CD4-positive, alpha-beta T cell treated with Interleukin-17A for 1 hour (primary cell): ENCODE measurements at regions not wholly inside any gene's neighbourhood (a gene's known extent, or its start where the extent isn't known, plus 50 kb on each side); places are given as distances from the start of the nearest gene placed in this dataset.
"Not testable (repeated sequence)": the region's sequence is repeated elsewhere in the genome, so short reads cannot be mapped to it uniquely, and the experiment has no call there.

Experiments
- DNase-seq: peaks from one replicate; pipeline ENCODE4 v3.0.0-alpha.2; 2020

DNA sequence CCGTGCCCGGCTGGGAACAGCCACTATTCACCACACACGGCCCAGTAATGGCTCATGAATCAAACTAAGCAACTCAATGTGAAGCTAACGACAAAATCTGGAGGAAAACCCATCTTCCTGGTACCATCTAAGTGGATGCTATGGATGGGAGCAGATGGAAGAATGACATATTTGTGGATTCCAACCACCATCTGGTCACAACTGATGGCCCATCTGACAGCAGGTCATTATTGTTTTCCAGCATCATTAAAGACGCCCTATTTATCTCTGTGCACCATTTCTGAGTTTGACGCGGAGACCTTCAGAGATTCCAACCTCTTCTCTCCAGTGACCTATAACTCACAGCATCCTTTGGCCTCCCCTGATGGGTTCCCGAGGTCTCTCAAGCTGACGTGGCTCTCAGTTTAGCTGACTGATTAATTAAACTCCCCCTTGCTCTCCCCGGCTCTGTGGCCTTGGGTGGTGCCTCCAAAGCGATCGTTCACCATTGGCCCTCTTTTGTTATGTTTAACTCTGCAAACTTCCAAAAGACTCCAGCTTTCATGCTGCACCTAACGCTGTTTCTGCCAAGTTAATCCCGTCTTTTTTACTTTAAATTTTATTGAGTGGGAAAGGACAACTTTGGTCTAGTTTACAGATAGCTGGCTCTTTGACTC, 1514.4 kb downstream of the BRD1 start:
- DNase-seq = no peak

DNA sequence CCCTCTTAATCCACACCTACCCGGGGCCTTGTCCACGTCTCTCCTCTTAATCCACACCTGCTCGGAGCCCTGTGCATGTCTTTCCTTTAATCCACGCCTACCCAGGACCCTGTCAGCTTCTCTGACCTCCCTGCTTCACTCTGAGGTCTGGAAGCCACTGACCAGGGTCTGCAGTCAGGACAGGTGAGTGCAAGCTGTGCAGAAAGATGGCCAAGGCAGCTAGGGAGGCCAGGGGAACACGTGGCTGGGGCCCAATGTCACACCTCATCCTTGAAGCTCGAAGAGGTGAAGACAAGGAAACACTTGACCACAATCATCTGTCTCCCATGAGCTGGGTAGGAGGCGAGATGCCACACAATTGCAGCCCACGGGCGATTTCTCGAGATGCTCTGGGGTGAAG, 1516.9 kb downstream of the BRD1 start:
- DNase-seq = no peak

DNA sequence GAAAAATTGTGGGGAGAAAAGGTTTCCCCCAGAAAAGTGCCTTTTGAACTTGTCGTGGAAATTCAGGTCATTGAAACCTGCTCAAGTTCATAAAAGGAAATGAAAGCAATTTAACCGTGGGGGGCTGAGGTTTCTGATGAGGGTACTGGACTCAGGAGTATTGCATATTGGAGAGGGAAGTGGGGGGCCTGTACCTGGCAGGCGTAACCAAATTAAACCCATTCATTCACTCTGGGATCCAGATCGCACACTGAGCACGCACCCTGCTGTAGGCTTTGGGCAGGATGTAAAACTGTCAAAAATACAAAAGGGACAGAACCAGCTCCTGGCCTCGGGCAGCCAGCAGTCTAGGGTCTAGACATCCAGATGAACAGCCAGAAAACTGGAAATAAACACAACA, 1517.4 kb downstream of the BRD1 start:
- DNase-seq = no peak

DNA sequence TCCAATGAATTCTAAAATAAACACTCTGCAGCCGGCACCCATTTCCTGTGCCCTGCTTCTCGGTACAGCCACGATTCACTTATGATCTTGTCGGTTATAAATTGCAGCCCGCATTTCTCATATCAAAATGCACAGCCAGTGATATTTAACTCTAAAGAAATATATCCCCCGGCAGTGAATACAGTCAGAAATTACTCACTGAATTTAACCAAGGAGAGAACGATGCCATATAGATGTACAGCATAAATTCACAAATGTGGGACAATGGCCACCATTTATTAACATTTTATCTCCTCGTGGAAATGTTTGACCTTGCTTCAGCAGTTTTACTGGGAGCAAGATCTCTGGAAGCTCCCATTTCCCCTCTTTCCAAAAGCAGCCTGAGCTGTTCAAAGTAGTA, 1517.8 kb downstream of the BRD1 start:
- DNase-seq = no peak

DNA sequence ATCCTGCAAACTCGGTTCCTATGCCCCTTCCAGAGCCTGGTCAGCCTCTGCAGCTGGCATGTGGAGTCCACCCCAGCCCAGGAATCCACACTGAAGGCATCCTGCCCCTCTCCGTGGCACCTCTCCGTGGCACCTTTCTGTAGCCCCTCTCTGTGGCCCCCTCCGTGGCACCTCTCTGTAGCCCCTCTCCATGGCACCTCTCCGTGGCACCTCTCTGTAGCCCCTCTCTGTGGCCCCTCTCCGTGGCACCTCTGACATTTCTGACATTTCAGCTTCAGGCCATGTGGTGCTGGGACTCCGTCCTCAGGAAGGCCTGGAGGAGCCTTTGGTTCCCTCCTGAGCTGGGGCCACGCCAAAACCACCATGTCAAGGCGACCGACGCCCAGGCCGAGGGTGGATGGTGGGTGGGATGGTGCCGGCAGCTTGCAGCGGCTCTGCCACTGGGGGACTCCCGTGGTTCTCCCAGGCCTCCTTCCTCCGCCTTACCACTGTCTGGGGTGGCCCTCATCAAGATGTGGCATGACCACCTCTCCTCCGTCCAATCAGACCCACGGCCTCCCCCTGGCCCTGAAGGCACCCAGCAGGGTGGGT, 1518.5 kb downstream of the BRD1 start:
- no peak for DNase-seq

DNA sequence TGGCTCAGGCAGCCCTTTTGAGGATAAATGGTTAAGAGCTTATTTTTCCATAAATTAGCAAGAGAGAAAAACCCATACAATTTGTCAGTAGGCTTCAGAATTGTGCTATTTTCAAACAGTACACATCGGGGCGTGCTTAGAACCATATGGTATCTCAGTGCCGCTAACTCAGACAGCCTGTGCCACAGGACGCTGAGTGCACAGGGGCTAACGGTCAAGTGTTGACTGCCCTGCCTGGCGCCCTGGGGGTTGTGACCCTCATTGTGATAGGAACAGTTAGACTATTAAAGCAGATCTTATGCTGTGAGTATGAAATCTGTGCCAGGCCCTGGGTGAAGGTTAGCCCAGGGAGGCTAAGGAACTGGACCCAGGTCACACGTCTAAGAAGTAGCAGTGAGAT, 1519.7 kb downstream of the BRD1 start:
- no peak for DNase-seq

DNA sequence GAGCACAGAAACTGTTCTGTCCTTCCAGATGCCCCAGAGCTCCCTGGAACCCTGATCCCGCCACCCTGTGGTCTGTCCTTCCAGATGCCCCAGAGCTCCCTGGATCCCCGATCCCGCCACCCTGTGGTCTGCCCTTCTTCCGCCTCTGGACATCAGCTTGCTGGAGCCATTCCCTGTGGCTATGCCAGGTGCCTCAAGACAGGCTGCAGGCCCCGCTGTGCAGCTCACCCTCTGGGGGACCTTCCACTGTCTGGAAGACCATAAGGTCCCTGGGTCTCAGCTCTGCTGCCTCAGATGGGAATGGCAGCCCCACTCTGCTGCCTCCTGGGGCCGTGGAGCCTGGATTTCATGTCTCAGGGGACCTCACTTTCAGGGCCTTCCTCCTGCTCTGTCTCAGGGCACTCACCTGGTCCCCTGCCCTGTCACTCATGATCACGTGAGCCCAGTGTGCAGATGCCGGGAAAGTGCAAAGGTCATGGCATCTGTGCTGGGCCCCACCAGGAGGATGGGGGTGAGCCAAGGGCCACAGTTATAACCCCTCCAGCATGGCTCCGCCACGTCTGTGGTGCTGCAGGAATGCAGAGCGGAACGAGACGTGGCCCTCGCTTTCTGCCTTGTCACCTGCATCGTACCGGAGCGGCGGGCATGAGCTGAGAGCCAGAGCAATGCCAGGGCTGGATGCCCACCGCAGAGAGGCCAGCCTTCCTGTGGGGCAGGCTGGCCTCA, 1520.7 kb downstream of the BRD1 start:
- no peak for DNase-seq

DNA sequence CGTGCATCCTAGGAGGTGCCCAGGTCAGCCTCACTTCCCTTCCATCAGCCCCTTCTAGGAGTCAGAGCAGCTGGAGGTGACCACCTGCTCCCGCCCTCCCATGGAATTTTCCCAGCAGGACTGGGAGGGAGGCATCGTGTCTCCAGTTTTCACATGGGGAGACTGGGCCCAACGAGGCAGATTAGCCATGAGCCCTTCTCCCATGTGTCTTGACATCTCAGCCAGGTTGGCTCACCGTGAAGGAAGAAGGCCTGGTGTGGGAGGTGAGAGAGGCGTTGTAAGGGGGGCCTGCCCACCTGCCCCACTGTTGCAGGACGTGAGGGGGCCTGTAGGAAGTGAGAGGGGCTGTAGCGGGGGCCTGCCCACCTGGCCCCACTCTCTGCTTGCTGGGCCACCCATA, 1521.4 kb downstream of the BRD1 start:
- DNase-seq = no peak

DNA sequence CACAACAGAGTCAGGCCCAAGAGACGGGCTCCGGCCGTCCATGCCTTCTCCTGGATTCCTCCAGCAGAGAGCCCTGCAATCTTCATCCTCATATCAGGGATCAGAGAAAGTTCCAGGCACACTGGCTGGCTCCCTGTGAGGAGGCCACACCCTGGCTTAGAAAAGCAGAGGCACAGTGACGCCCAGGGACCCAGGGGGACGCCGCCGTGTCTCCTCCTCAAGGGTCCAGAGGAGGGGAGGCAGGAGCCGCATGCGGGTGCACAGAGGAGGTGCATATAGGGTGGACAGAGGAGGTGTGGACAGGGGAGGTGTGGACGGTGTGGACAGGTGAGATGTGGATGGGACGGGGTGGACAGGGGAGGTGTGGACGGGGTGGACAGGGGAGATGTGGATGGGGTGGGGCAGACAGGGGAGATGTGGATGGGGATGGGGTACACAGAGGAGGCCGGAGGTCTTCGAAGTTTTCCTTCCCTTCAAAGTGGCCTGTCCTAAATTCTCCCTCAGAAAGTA, 1521.9 kb downstream of the BRD1 start:
- no peak for DNase-seq

DNA sequence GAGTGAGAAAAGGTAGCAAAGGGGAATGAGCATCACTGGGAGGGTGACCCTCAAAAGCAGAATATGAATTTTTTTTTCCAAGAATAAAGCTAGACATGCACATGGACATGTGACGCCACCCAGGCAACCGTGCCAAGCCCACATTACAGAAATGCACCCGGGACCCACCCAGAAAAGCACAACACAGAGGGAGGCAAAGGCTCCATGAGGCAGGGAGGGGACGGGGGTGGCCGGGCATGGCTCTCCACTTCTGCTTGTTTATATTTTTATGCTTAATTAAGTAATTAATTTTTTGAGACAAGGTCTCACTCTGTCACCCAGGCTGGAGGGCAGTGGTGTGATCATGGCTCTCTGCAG, 1524.3 kb downstream of the BRD1 start:
- no peak for DNase-seq

DNA sequence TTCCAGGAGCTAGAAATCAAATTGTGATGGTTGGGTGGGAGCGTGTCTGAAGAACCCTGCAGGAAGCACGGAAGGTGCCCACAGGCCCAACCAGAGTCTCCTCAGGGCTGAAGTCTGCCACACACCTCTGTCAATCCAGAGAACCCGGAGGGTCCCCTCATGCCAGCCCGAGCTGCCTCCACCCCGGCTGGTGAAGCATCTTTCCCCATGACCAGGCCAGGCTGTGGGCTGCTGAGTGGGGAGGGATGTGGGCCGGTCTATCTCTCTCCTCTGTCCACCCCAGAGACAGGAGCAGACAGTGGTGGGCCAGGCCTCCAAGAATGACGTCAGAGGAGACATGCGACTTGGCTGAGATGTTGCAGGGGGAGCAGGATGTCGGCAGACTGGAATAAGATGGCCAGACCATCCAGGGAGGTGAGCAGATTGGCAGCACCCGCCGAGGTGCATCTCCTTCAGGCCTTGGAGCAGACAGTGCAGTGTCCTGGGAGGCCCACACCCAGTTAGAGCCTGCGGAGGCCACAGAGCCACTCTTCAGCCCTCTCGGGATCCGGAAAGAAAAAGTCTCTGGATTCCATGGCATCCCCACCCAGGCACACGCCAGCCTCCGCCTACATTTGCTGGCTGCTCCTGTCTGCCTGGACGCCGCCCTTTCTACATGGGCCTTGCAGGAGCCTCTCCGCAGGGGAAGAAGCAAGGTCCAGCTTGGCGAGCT, 1524.9 kb downstream of the BRD1 start:
- DNase-seq = no peak

DNA sequence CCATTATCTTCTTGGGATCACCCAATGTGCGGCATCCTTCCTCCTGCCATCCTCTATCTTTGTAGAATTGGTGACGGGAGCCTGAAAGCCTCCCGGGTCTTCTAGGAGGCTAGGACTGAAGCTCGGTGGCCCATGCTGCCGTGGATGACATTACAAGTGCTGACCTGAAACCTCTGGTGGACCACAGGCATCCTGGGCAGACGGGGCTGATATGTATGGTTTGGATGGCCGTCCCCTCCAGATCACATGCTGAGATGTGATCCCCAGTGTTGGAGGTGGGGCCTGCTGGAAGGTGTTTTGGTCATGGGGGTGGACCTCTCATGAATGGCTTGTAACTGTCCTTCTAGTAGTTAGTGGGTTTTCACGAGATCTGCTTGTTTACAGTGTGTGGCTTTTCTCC, 1525.8 kb downstream of the BRD1 start:
- DNase-seq = no peak

DNA sequence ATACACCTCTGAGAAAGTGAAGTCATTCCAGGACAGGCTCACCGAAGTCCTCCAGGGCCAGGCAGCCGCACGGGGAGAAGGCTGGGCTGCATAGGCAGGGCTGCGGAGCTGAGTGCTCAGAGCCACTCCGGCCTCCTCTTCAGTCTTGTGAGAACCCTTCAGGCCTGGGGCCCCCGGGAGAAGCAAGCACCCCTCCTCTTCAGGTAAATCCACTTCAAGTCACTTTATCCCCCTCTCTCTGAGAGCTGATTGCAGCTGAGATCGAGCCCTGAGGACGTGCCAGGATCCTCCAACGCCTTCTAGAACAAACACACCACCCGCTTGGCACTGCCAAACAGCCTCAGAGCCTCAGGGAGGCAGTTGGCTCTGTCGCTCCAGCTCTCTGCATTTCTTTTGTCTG, 1526.3 kb downstream of the BRD1 start:
- no peak for DNase-seq

DNA sequence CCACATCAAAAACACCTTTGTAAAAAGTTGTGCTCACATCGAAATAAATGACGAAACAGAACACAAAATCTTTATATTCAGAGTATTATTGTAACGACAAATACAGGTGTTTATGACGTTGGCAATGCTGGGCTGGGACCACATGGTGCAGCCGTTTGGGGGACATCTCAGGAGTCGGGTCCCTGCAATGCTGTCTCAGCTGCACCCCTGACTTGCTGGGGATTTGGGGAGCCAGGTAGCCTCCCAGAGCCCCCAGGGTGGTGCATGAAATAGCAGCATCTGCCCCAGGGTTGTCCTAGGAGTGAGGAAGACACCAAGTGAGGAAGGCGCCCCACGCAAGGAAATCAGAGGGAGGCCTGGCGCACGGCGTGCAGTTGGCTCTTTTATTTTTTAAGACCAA, 1526.8 kb downstream of the BRD1 start:
- no peak for DNase-seq

DNA sequence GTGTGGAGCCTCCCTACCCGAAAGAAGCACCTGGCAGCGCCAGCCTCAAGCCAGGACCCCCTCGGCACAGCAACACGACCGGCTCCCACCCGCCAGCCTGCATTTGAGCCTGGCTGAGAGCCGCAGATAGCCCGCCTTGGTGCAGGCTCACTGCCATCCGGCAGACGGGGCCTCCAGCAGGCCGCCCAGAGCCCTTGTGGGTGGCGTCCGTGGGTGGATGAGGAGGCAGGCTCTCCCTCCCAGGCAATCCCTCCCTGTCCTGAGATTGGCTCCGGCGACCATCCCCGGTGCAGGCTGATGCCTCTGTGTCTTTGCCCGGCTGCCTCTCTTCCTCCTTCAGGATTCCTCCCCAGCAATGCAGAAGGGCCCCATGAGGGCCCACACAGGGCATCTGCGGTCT, 1527.9 kb downstream of the BRD1 start:
- no peak for DNase-seq

DNA sequence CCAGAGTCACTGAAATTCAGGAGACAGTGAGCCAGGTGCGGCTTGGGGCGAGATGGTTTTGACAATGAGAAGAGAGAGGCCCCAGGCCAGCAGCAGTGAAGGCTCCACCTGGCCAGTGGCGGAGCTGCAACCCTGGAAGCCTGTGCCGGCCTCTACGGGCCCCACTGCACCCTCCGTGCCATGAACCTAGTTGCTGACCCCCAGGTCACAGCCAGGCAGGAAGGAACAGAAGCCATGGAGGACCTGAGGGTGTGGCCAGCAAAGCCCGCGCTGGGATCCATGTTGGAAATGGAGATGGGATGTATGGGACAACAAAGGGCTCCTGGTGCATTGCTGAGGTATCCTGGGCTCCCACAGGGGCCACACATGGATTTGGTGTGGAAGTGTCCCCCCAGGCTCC, 1528.5 kb downstream of the BRD1 start:
- no peak for DNase-seq

DNA sequence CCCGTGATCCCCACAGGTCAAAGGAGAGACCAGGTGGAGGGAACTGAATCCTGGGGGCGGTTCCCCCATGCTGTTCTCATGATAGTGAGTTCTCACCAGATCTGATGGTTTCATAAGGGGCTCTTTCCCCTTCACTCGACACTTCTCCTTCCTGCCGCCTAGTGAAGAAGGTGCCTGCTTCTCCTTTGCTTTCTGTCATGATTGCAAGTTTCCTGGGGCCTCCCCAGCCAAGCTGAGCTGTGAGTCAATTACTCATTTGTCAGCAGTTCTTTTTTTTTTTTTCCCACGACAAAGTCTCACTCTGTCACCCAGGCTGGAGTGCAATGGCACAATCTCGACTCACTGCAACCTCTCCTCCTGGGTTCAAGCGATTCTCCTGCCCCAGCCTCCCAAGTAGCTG, 1530.4 kb downstream of the BRD1 start:
- no peak for DNase-seq

DNA sequence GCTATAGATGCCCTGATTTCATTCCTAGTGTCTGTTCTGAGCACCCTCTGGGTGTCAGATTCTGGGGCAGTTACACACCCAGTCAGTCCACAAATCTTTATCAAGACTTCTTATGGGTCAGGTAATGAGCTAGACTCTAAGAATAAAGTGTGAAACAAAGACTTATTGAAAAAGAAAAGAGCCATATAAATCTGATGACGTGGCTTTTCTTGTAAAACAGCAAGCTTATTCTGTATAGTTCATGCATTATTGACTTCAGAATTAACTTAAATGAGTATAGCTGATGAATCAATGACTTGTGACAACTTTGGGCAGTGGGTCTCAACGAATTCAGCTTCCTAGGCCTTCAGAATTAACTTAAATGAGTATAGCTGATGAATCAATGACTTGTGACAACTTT, 1527.5 kb downstream of the TBC1D22A start:
- DNase-seq = not testable (repeated sequence)

DNA sequence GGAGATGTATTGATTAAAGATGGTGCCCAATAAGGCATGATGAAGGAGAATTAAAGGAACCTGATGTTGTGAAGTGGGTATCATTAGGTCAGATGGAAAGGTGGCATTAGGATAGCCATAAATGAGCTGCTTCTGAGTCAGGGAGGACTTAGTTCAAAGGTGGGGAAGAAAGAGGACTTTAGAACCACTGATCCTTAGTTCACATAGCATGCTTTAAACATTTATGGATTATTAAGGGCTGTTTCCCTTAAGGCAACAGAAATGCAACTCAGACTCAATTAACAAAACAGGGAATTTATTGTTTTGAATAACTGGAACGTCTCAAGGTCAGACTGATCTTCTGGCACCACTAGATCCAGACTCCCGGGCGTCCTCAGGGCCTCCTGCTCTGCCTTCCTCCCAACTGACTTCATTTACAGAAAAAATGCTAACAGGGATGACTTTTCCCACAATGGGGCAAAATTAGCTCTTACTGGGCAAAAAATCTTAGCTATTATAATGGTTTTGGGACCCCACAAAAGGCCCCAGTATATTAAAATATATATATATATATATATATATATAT, 1526.0 kb downstream of the TBC1D22A start:
- no peak for DNase-seq

DNA sequence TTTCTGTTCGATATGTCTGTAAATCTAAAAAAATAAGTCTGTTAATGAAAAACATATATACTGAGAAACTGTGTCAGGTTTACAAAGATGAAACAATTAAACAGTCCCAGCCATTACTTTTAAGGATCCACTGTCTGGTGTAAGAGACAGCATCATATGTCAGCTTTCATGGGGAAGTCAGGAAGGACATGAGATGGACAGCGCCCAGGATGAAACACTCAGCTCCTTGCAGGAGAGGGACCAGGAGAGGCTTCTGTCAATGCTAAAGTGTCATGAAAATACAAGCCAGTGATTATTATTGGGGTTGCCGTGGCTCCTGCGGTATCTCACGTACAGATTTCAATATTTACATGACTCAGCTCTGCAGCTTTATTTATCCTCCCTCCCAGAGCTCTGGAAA, 1524.6 kb downstream of the TBC1D22A start:
- no peak for DNase-seq

DNA sequence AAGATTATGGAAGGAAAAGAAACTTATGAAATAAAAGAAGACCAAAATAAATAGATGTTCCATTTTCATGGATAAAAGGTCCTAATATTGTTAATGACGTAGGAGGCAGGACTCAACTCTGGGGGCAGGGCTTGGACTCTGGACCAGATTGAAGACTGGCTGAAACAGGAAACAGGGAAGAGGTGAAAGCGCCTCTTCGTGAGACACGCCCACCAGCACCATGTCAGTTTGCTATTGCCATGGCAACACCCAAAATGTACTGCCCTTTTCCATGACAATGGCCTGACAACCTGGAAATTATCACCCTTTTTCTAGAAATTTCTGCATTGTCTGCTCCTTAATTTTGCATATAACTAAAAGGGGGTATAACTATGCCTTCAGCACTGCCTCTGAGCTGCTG, 1522.2 kb downstream of the TBC1D22A start:
- DNase-seq = no peak

DNA sequence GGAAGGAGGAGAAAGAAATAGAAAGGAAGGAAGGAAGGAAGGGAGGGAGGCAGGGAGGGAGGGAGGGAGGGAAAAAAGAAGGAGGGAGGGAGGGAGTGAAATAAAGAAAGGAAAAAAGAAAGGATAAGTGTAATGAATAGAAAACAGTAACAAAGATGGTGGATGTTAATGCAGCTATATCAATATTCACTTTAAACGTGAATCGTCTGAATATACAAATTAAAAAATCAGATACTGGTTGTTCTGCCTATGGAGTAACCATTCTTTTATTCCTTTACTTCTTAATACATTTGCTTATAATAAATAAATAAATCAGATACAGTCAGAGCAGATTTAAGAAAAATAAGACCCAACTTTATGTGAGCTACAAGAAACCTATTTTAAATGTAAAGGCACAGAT, 1520.4 kb downstream of the TBC1D22A start:
- DNase-seq = no peak

DNA sequence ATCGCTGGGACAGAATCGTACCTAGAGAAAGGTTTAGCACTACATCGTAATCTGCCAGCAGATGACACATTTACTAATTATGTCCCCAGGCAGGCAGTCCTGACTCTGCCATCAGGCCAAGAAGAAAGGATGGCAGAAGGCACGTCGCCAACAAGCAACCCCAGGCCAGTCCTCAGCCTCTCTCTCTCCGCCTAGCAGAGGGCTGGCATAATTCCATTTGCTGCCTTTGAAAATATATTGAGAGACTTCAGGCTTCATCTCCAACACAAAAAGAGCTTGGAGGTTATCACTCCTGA, 1517.0 kb downstream of the TBC1D22A start:
- no peak for DNase-seq
